Activated gamma-delta T cell treated with Interleukin-2 at 50 U/mL for 16 hours (primary cell): ENCODE measurements at regions not wholly inside any gene's neighbourhood (a gene's known extent, or its start where the extent isn't known, plus 50 kb on each side); places are given as distances from the start of the nearest gene placed in this dataset.

Experiments used
- DNase-seq: peaks from one replicate; pipeline ENCODE4 v3.0.0-alpha.2; 2020

DNA sequence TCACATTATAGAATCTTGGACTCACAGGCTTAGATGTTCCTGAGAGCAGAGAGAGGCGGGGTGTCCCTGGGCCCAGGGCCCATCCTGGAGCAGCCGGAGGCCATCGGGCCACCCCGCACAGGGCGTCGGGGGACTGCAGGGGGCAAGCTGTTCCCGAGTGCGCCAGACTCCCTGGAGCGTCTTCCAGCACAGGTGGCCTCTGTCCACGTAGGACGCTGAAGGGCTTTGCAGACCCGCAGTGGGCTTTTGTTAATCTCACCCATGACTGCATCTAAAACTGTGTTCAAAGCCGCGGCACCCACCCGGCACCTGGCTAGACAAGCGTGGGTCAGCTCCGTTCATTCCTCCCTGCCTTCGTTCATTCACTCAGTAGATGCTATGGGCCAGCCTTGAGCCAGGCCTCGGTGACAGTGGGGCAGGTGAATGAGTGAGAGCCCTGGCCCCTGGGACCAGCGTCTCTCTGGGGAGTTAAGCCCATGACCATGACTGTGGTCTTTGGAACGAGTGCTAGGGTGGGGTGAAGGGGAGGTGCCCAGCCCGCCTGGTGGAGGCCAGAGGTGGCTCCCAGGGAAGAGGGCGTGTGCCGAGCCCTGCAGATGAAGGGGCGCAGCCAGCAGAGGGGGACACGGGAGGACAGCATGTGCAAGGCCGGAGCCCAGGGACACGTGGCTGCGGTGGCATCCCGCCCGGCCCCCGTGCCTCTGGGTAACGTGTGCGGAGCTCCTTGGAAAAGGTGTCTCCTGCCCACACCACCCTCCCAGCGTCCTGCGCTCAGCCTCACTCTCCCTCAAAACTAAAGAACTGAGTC lies 98.3 kb downstream of the HMX1 start:
- DNase-seq = no peak

DNA sequence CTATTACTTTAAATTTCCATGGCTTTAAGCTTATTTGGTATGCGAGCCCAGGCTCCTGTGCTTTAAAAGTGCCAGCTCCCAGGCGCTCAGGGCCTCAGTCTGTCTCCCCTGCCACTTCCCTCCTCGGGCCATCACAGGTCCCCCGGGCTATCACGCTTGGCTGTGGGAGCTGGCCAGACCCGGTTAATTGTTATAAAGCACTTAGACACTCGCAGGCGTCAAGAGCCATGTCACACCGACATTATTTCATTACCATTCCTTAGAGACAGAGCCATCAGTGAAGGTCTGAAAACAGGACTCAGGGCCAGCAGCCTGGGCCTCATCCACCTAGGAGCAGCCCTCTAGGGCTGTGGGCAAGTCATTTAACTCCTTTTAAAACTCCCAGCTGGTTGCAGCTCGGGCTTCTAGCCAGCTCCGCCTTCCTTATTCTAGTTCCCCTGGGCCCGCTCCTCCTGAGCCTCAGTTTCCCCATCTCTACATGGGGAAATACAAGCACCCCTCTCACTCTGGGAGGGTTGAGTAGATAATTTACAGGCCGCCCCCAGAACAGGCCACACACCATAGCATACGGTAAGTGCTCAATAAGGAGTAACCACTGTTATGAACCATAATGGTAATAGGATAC lies 99.0 kb downstream of the HMX1 start:
- no peak for DNase-seq

DNA sequence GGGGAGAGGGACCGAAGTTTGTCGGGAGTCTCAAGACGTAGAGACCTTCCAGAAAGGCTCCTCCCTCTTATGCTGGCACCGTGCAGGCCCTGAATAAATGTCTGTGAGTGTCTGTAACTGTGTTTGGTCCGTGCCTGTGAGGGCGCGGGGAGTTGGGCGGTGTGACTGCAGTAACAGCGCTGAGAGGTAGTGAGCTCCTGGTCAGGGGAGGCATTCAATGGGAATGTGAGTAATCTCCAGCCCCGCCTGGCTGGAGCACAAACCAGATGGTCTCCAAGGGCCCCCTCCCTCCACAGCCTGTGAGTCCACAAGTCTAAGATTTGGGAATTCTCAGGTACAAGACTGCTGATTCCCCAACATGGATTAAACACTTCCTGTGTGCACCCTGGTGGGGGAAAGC lies 100.0 kb downstream of the HMX1 start:
- no peak for DNase-seq

DNA sequence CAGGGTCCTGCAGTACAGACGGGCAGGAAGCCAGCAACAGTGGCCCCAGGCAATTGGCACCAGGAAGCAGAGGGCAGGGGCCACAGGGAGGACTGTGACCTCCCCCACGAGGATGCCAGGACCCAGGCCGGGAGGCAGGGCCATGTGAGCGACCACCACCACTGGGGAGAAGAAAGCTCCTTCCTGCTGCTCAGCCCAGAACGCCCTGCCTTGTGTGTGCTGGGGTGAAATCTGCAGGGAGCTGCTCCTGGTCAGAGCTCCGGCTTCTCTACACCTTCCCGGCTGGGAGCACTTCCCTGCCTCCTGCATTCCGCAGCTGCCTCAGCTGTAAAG lies 100.4 kb downstream of the HMX1 start:
- no peak for DNase-seq

DNA sequence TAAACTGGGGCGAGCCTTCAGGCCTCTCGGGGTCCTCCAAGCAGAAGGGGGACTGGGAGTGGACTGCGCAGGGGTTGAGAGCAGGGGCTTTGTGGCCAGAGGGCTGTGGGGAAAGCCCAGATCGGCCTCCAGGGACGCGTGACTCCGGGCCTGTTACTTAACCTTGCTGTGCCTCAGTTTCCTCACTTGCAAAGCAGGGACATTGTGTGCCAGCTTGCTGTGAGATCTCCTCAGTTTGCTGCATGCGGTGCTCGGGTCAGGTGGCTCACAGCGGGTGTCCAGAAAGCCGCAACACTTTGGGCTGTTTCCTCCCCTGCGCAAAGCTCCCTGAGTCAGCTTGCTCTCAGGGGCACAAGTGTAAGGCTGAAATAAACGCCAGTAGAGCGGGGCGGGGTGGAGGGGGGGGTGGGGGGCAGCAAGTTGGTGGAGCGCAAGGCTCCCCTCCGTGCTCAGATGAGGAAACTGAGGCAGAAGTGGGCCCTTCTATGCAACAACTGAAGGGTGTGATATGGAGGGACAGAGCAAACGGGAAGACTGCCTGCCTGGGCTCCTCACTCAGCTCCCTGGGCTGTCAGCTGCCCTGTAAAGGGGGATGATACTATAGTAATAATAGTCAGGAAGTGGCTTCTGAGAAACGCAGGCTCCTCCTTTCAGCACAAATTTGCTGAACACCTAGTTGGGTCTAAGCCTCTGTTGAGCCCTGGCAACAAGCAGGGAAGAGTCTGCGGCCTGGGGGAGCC lies 101.0 kb downstream of the HMX1 start:
- DNase-seq = no peak

DNA sequence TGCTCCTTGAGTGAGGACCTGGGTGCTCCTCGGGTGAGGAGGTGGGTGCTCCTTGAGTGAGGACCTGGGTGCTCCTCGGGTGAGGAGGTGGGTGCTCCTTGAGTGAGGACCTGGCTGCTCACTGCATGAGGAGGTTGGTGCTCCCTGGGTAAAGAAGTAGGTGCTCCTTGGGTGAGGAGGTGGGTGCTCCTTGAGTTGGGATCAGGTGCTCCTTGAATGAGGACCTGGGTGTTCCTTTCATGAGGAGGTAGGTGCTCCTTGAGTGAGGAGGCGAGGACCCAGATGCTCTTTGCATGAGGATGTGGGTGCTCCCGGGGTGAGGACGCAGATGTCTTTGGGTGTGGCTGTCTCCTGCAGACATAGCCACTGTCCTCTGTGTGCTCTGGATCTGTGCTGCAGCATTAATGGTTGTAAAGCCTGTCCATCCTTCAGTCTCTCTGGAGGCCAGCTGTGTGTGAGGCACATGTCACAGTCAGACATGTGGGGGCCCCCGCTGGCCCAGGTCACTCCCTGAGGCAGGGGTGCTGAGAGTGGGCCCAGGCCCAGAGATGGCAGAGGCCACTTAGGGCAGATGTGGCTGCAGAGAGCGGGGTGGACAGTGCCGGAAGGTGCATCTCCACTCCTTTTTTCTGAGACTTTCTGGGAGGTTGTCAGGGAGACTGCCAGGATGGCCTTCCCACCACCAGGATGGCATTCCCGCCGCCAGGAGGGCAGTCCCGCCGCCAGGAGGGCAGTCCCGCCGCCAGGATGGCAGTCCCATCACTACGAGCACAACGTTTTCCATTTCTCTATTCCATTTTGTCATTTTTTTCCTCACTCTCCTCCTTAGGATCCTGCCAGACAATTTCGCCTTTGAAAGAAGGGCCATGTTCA lies 101.8 kb downstream of the HMX1 start:
- no peak for DNase-seq

DNA sequence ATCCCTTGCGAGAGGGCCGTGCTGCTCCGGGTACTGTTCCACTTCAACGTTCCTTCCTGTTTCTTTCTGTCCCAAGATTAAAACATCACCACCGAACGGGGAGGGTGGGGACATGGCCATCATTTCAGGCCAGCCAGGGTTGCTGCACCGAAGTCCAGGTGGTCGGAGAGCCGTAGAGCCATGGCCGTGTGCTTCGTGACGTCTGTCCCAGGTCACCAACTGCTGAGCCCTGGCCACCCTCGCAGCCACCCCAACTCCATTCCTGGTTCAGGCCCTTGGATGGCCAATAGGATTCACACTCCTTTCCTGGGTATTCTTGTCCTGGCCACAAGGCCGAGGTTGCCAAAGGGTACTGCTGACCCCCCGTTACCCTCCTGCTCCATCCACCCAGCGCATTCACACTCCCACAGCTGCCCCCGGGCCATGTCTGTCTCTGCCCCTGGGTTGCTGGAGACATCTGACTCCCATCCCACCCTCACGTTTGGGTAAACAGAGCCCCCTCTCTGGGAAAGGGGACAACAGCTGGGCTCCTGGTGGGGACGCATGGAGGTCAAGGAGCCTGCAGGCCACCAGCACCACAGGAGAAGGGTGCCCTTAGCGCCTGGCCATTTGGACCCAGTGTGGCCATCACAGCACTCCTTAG lies 103.2 kb downstream of the HMX1 start:
- no peak for DNase-seq

DNA sequence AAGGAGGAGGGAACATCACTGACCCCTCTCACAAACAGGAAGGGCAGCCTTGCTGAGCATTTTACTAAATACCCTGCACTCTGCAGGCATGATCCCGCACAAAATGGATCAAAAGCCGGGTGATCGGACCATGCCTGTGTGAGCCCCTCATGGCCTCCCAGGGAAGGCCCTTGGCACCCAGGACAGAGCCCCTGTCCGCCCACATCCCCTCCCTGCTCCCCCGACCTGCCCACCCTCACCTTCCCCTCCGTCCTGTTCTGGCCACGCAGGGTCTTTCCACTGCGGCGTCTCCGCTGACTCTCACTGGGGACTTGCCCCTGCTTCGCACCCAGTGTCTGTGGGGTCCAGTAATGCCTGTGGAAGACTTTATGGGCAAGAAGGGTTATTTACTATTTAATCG lies 105.0 kb downstream of the HMX1 start:
- no peak for DNase-seq

DNA sequence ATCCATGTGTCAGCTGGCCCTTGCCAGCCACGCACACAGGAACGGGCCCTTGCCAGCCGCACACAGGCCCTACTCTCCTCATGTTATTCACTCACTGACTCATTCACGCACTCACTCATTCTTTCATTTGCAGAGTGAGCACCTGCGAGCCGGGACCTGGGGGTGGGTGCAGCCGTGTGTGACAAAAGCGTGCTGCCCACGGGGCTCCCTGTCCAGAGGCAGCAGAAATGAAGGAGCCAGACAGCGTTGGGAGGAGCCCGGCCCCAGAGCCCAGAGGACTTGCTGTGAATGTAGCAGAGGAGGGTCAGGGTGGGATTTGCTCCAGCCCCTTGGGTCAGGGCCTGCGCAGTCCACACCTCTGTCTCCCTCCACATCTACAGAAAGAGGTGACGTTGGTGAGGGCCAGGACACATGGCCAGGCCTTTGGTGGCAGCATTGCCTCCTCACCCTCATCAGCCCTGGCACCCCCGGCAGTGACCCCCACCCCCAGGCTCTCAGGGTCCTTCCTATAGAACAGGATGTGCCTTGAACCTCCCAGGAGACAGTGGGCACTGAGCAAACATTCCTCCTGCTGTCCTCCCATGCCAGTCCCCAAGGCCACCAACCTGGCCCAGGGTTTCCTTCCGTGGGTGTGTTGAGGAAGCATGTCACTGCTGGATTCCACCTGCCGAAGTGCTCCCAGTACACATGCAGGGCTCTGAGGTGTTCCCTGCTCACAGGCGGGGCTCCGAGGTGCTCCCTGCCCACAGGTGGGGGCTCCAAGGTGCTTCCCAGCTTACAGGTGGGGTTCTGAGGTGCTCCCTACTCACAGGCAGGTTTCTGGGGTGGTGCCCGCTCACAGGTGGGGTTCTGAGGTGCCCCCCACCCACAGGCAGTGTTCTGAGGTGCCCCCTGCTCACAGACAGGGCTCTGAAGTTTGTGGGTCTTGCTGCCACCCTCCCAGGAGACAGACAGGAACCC lies 105.7 kb downstream of the HMX1 start:
- DNase-seq = no peak

DNA sequence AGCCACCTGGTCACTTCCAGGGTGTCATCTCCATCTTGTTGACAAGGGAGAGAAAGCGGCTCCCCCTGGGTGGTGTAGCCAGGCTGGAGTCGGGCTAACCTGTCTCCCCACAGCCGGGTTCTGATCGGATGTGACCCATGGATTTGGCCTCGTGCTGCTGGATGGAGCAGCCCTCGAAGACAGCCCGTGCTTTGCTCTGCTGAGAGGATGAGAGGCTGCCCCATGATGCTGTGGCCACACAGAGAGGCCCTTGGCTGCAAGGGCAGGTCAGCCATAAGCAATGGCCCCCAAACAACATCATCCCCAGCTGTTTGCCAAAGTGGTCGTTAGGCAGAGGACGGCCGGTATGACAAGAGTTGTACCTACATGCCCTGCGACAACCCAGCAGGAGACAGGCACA lies 106.6 kb downstream of the HMX1 start:
- no peak for DNase-seq

DNA sequence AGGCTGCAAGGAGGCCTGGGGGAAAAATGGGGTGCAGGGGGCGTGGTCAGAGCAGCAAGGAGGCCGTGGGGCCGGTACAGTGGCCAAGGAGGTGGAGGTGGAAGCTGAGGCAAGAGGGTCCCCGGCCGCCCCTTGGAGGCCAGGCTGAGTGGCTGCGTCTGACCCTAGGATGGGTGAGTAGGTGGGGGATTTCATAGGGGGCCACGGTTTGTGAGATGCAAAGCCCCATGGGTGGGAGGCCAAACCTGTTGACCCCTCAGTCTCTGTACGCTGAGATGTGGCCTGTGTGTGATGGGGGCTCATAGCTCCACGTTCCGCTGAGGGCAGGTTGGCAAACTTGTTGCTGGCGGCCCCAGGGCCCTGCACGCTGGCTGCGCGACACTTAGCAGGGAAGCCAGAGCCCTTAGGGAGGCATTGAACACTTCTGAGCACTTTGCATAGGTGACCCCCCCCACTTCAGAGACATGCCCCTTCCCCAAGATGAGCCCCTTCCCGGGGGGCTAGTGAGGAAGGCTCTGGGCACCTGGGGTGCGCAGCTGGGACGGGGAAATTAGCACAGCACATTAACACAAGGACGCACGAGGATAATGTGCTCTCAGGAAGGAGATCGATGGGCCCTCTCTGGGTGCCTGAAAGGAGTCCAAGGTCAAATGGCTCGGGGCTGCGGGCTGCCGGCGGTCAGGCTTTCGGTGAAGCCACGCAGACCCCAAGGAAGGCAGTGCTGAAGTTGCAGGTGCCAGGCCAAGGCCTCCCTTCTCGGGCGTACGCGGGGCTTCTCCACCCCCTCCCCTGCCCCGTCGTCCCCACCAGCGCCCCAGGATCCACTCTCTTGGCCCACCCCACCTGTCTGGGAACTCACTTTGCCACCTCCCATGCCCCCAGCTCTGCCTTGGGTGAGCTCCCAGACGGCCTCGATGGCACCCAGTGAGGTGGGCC lies 107.4 kb downstream of the HMX1 start:
- DNase-seq = no peak

DNA sequence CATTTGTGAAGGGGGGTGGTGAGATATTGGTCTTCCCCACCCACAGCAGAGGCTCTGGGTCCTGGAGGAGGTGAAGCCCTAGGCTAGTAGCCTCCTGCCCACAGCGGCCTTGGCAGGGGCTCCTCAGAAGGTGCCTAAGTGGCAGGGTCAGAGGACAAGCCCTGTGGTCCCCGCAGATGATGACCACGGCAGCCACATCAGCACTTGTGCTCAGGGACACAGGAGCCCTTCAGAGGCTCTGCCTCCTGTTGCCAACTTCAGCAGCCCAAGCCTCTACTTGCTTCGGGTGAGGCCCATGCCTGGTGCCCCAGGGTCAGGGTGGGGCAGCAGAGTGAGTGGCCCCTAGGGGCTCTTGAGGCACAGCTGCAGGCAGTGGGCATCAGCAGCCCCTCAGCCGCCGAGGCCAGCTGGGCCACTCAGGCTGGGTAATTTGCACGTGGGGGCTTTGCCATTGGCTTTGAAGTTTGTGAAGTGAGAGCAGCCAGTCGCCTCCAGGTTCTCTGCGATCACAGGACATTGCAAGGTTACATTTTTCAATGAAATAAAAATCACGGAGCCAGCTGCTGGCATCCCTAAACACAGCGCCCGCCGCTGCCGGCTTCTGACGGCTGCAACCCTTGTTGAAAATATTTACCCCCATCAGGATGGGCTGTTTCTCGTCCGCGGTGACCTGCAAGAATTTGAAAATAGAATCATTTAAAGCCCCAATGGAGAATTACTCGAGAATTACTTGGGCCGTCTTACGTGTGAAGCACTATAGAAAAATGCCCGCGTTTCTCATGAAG lies 108.5 kb downstream of the HMX1 start:
- no peak for DNase-seq

DNA sequence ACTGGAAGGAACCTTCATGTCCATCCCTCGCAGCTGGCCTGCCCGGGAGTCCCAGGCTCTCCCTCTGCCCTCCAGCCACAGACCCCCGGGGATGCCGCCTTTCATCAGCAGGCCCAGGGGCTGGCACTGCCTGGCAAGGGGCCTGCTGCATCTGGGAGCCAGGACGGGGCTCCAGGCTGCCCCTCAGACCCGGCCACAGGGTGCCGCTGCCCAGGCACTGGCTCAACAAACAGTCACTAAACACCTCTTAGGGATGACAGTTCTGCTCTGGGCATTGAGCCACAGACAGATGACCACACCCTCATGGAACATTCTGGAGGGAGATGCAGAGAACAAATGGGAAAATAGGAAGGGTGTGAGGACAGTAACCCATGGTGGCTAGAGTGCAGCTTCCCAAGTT lies 109.3 kb downstream of the HMX1 start:
- no peak for DNase-seq

DNA sequence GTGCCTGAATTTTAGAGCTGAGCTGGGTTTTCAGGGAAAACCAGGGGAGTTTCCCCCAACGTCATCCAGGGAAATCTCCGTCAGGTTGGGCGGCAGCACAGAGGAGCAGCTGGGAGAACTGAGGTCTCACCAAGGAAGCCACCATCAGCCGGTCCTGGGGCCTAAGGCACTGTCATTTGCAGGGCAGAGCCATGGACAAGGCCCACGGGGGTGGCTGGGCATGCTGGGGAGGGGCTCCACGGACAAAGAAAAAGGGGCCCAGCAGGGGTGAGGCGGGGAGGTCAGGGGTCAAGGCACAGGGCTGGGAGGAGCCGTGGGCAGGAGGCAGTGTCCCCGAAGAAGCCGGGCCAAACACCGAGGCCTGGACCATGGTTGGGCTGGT lies 109.8 kb downstream of the HMX1 start:
- no peak for DNase-seq

DNA sequence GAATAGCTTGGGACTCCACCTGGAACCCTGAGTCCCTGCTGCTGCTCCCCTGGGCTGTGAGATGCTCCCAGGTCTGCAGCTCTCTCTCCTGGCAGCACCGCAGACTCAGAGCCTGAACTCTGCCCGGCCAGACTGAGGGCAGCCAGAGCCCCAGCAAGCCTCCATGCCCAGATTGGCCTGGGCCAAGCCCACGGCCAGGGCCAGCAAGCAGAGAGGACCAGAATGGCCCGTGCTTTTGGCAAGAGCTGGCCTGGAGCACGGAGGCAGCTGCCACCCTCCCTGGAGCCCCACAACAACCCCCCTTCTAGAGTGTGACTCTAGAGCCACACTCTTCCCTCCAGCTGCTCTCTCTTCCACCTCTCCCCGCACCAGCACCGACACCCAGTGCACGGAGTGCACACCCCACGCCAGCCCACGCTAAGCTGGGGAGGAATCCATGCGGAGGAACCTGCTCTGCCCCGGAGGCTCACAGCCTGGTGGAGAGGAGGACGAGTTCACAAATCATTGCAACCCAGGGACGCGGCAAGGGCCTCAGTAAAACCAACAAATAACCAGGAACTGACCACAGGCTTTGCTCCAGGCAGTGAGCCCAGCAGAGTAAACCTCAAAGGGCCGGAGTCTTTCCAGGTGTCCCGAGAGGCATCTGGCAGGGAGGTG lies 110.3 kb downstream of the HMX1 start:
- no peak for DNase-seq

DNA sequence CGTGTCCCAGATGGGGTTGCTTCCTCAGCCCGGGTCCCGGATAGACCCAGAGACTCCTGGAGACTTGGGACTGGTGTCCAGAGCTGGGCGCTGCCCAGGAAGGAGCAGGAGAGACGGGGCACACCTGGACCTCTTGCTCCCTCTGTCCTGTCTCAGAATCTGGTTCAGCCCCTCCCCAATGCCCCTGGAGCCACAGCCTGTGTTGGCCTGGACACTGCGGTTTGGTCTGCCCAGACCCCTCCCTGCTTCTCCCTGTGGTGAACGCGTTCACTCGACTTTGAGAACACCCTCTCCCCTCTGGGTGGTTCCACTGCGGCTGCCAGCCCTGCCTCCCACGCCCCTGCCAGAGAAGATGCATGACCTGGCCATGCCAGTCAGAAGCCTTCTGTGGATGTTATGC lies 111.1 kb downstream of the HMX1 start:
- DNase-seq = no peak

DNA sequence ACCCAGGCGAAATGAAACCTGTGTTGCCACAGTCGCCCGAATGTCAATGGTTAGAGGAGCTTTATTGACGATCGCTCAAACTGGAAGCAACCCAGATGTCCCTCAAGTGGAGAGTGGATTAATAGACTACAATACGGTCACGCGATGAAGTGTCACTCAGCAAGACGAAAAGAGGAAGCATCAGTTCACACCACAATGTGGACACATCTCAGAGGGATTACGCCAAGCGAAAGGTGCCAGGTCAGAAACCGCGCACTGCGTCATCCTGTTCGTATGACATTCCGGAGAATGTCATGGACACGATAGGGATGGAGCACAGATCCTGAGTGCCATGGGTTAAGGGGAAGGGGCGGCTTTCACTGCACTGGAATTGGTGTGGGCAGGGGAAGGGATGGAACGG lies 111.7 kb downstream of the HMX1 start:
- no peak for DNase-seq

DNA sequence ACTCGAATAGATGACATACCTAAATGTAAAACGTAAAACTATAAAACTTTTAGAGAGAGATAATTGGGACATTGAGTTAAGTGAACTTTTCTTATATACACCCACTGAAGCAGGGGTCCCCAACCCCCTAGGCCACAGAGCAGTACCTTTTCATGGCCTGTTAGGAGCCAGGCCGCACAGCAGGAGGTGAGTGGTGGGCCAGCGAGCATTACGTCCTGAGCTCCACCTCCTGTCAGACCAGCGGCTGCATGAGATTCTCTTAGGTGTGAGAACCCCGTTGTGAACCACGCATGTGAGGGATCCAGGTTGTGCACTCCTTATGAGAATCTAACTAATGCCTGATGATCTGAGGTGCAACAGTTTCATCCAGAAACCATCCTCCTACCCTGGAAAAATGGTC lies 114.8 kb downstream of the HMX1 start:
- DNase-seq = no peak
